Heart left ventricle (tissue), 16 donors: ENCODE measurements at regions not wholly inside any gene's neighbourhood (a gene's known extent, or its start where the extent isn't known, plus 50 kb on each side); places are given as distances from the start of the nearest gene placed in this dataset.

Experiments
- ATAC-seq, 4 donors: fragments of 200-7000 bp; cut with Tn5 transposase; one replicate each; pipeline ENCODE4 v1.9.1; 2020 to 2022; ENCODE audit warnings: moderate library complexity in 4 of 4, mild to moderate bottlenecking in 3 of 4, moderate number of reproducible peaks in 1 of 4
- DNase-seq, 5 donors: peaks; one replicate each; pipeline ENCODE4 v3.0.0-alpha.2; 2020
- H3K27ac ChIP-seq, 12 donors: fragments of 200-600 bp; sonication (generic) in 4 of 12; one replicate each; pipeline versions ENCODE4 v1.5.0 to v1.8.0; 2016 to 2022; ENCODE audit warnings: mild to moderate bottlenecking in 2 of 12
- H3K27me3 ChIP-seq, 9 donors: fragments of 200-600 bp; sonication (generic) in 2 of 9; one replicate each; pipeline versions ENCODE4 v1.5.1 to v1.8.0; 2016 to 2022; ENCODE audit warnings: mild to moderate bottlenecking in 3 of 9
- H3K36me3 ChIP-seq, 9 donors: fragments of 200-600 bp; sonication (generic) in 2 of 9; one replicate each; pipeline versions ENCODE4 v1.5.0 to v1.8.0; 2018 to 2022; ENCODE audit warnings: mild to moderate bottlenecking in 2 of 9
- H3K4me1 ChIP-seq, 12 donors: fragments of 200-600 bp; sonication (generic) in 4 of 12; one replicate each; pipeline versions ENCODE4 v1.5.0 to v1.8.0; 2016 to 2022; ENCODE audit warnings: mild to moderate bottlenecking in 3 of 12
- H3K4me3 ChIP-seq, 12 donors: fragments of 200-600 bp; sonication (generic) in 4 of 12; one replicate each; pipeline versions ENCODE4 v1.5.0 to v1.8.0; 2017 to 2022; ENCODE audit warnings: mild to moderate bottlenecking in 9 of 12, moderate library complexity in 4 of 12
- H3K9me3 ChIP-seq, 12 donors: fragments of 200-600 bp; sonication (generic) in 4 of 12; one replicate each; pipeline versions ENCODE4 v1.5.0 to v1.8.0; 2016 to 2022; ENCODE audit warnings: mild to moderate bottlenecking in 1 of 12
- CTCF ChIP-seq, 12 donors: fragments of 200-600 bp; sonication (generic) in 4 of 12; IDR thresholded peaks; one replicate each; pipeline versions ENCODE4 v1.5.0 to v1.8.0; 2018 to 2022; ENCODE audit warnings: antibody characterized with exemption in 12 of 12, mild to moderate bottlenecking in 5 of 12
- POLR2A ChIP-seq, 2 donors: fragments of 450-650 bp; IDR thresholded peaks; one replicate each; pipeline ENCODE4 v1.6.1; 2017; ENCODE audit warnings: antibody characterized with exemption in 2 of 2, mild to moderate bottlenecking in 2 of 2, moderate library complexity in 2 of 2
- WGBS, 4 donors: extraction: QIAGEN DNeasy Blood & Tissue Kit in 2 of 4; methylation state at CpG; one replicate each; pipeline versions ENCODE4 v1.1.5 to v1.1.7; 2013 to 2018; 5-methylcytosine and 5-hydroxymethylcytosine counted together
- intact Hi-C, 10 donors: fragments of 100-400 bp; cut with DNase I; formaldehyde crosslinking; loops; one replicate each; pipeline versions ENCODE4 v1.11.1 to v1.14.2; 2022
- donor health status: ischemic (EF 13 %, LVEDD 7.1; RV severe dilation, severe dysfunction).
- donor health status: healthy with polysubstance abuse.
- donor health status: DM: no; HTN: yes; CAD: no.
- donor health status: DM: no; HTN: no; CAD: no.
- donor health status: ischemic (EF 25% LVEDD 6.9; RV normal size, moderate dysfunction).
- donor health status: ischemic (EF 25% LVEDD 5.7; RV mildly dilated, moderate dysfunction).
- donor health status: healthy.
- donor health status: DM: yes; HTN: yes; CAD: no.
- donor health status: ischemic (EF 35%, LVEDD 5.7; RV mildly dilated, moderate dysfunction).
- donor health status: nonischemic (EF 11% LVEDD 7.7; RV severe dilation, severe dysfunction).
- donor health status: DM: yes; HTN: yes; CAD: no.
- donor health status: PGD.
- donor health status: ischemic (EF 29% LVEDD 5.4; RV normal size, mild dysfunction).
- donor health status: nonischemic (EF 23%, LVEDD 6.1; RV moderate dilation, normal function).

- Histone ChIP-seq H3K27me3 (no peaks in the 10 kb centered on the region), H3K9me3 (peaks cover 0 to 14% (median 8%) of the 10 kb centered on the region in 12 donors), H3K36me3 (no peaks in the 10 kb centered on the region), H3K4me1 (no peaks in the 10 kb centered on the region), H3K27ac (no peak overlapping the region), H3K4me3 (no peak overlapping the region)
- TF ChIP-seq CTCF (IDR thresholded peaks at IDR 0.05) = no peak
- TF ChIP-seq POLR2A (IDR thresholded peaks at IDR 0.05) = no peak
- 83 to 91% (median 85%) methylated on average over 10 of the region's 10 CpGs for WGBS, 4 donors
- intact Hi-C loops = no loop called here
- no peak for DNase-seq
- ATAC-seq = no peak
These were observed 390.9 kb downstream of the LRRC70 start for GRCh38 chr5:62969409-62970120.

GRCh38 chr5:62964428-62964827 lies 385.8 kb downstream of the LRRC70 start:
- no peak for ATAC-seq
- intact Hi-C loops = no loop called here

GRCh38 chr5:62960781-62961180 lies 382.2 kb downstream of the LRRC70 start:
- WGBS, 4 donors = 85 to 95% (median 90%) methylated on average over 2 of the region's 2 CpGs
- intact Hi-C loops = no loop called here
- H3K27ac ChIP-seq = no peak overlapping the region
- H3K4me3 ChIP-seq = no peak overlapping the region
- no peak for TF ChIP-seq CTCF (IDR thresholded peaks at IDR 0.05)
- no peak for TF ChIP-seq POLR2A (IDR thresholded peaks at IDR 0.05)
- no peaks in the 10 kb centered on the region for H3K4me1 ChIP-seq
- H3K27me3 ChIP-seq = no peaks in the 10 kb centered on the region
- H3K9me3 ChIP-seq = peaks cover 0 to 25% (median 14%) of the 10 kb centered on the region in 12 donors
- DNase-seq (no peak), ATAC-seq (no peak)
- no peaks in the 10 kb centered on the region for H3K36me3 ChIP-seq

More at GRCh38 chr5:62964428-62964827, 385.8 kb downstream of the LRRC70 start:
- no peak for DNase-seq
- Histone ChIP-seq H3K4me1 (no peaks in the 10 kb centered on the region), H3K27me3 (no peaks in the 10 kb centered on the region), H3K27ac (no peak overlapping the region), H3K9me3 (peaks cover 0 to 25% (median 15%) of the 10 kb centered on the region in 12 donors), H3K36me3 (no peaks in the 10 kb centered on the region), H3K4me3 (no peak overlapping the region)
- TF ChIP-seq POLR2A (IDR thresholded peaks at IDR 0.05) (no peak), CTCF (IDR thresholded peaks at IDR 0.05) (no peak)

- no peak overlapping the region for H3K4me3 ChIP-seq
- DNase-seq (no peak), ATAC-seq (no peak)
- H3K4me1 ChIP-seq = no peaks in the 10 kb centered on the region
- no peaks in the 10 kb centered on the region for H3K27me3 ChIP-seq
- H3K27ac ChIP-seq = no peak overlapping the region
- no peaks in the 10 kb centered on the region for H3K9me3 ChIP-seq
- intact Hi-C loops = no loop called here
- no peak for TF ChIP-seq POLR2A (IDR thresholded peaks at IDR 0.05)
- TF ChIP-seq CTCF (IDR thresholded peaks at IDR 0.05) = no peak
- no peaks in the 10 kb centered on the region for H3K36me3 ChIP-seq
- 45 to 66% (median 51%) methylated on average over 2 of the region's 2 CpGs for WGBS, 4 donors
These were observed 378.0 kb downstream of the LRRC70 start for GRCh38 chr5:62956597-62956996.
